ENCODE measurements at regions not wholly inside any gene's neighbourhood (a gene's known extent, or its start where the extent isn't known, plus 50 kb on each side); places are given as distances from the start of the nearest gene placed in this dataset.

- Histone ChIP-seq H3K4me2 (ENCODE audit: low read length) (peak overlapping the region; percentile 80), H3K9ac (ENCODE audit: low read length) (peak overlapping the region; percentile 97), H2AFZ (ENCODE audit: low read depth, low read length) (no peak overlapping the region), H4K20me1 (ENCODE audit: insufficient read depth, low read length) (no peaks in the 10 kb centered on the region), H3K4me1 (ENCODE audit: low read length) (peaks cover 62% of the 10 kb centered on the region), H3K79me2 (ENCODE audit: low read length) (no peaks in the 10 kb centered on the region), H3K27me3 (ENCODE audit: low read depth, low read length) (no peaks in the 10 kb centered on the region), H3K27ac (ENCODE audit: low read length) (peak overlapping the region; percentile 98), H3K4me3 (ENCODE audit: low read length) (peak overlapping the region; percentile 64), H3K9me3 (ENCODE audit: insufficient read depth, low read length) (no peaks in the 10 kb centered on the region; the same call in 1 of the 2 replicates), H3K36me3 (replicated peaks; ENCODE audit: low read depth, low read length) (peaks cover 5% of the 10 kb centered on the region)
- TF ChIP-seq CTCF (IDR thresholded peaks at IDR 0.05; ENCODE audit: low read depth, low read length) (no peak), EZH2phosphoT487 (IDR thresholded peaks at IDR 0.05; ENCODE audit: low read depth) (no peak)
Observed at GRCh38 chr15:79673416-79674123, 223.2 kb downstream of the MTHFS start.

- no peaks in the 10 kb centered on the region for H3K27me3 ChIP-seq (ENCODE audit: low read depth, low read length)
- peak overlapping the region; percentile 97 for H3K9ac ChIP-seq (ENCODE audit: low read length)
- H3K4me2 ChIP-seq (ENCODE audit: low read length), result peak overlapping the region; percentile 80
- no peaks in the 10 kb centered on the region for H3K79me2 ChIP-seq (ENCODE audit: low read length)
- H3K36me3 ChIP-seq (replicated peaks; ENCODE audit: low read depth, low read length), result peaks cover 5% of the 10 kb centered on the region
- peak overlapping the region; percentile 64 for H3K4me3 ChIP-seq (ENCODE audit: low read length)
- peak overlapping the region; percentile 98 for H3K27ac ChIP-seq (ENCODE audit: low read length)
- no peaks in the 10 kb centered on the region for H4K20me1 ChIP-seq (ENCODE audit: insufficient read depth, low read length)
- peak; percentile 38 for TF ChIP-seq CTCF (IDR thresholded peaks at IDR 0.05; ENCODE audit: low read depth, low read length)
- no peak for TF ChIP-seq EZH2phosphoT487 (IDR thresholded peaks at IDR 0.05; ENCODE audit: low read depth)
- no peaks in the 10 kb centered on the region; the same call in 1 of the 2 replicates for H3K9me3 ChIP-seq (ENCODE audit: insufficient read depth, low read length)
- H2AFZ ChIP-seq (ENCODE audit: low read depth, low read length), result no peak overlapping the region
- peaks cover 63% of the 10 kb centered on the region for H3K4me1 ChIP-seq (ENCODE audit: low read length)
Observed at GRCh38 chr15:79674124-79674465, 222.7 kb downstream of the MTHFS start.

GRCh38 chr15:79675982-79676381 lies 220.8 kb downstream of the MTHFS start:
- no peak overlapping the region for H3K4me3 ChIP-seq (ENCODE audit: low read length)
- H3K9me3 ChIP-seq (ENCODE audit: insufficient read depth, low read length), result no peaks in the 10 kb centered on the region
- H3K27ac ChIP-seq (ENCODE audit: low read length), result peak overlapping the region; percentile 98
- no peaks in the 10 kb centered on the region for H4K20me1 ChIP-seq (ENCODE audit: insufficient read depth, low read length)
- peaks cover 81% of the 10 kb centered on the region for H3K4me1 ChIP-seq (ENCODE audit: low read length)
- no peak; the same call in 1 of the 2 replicates for TF ChIP-seq CTCF (IDR thresholded peaks at IDR 0.05; ENCODE audit: low read depth, low read length)
- H3K9ac ChIP-seq (ENCODE audit: low read length), result peak overlapping the region; percentile 97; the same call in 1 of the 2 replicates
- no peak overlapping the region for H3K4me2 ChIP-seq (ENCODE audit: low read length)
- H3K36me3 ChIP-seq (replicated peaks; ENCODE audit: low read depth, low read length), result no peaks in the 10 kb centered on the region
- H2AFZ ChIP-seq (ENCODE audit: low read depth, low read length), result peak overlapping the region; percentile 49; the same call in 1 of the 2 replicates
- no peaks in the 10 kb centered on the region for H3K79me2 ChIP-seq (ENCODE audit: low read length)
- no peaks in the 10 kb centered on the region for H3K27me3 ChIP-seq (ENCODE audit: low read depth, low read length)

- no peak overlapping the region for H3K4me3 ChIP-seq (ENCODE audit: low read length)
- H3K79me2 ChIP-seq (ENCODE audit: low read length), result no peaks in the 10 kb centered on the region
- peaks cover 85% of the 10 kb centered on the region for H3K4me1 ChIP-seq (ENCODE audit: low read length)
- no peak overlapping the region for H3K9ac ChIP-seq (ENCODE audit: low read length)
- H2AFZ ChIP-seq (ENCODE audit: low read depth, low read length), result peak overlapping the region; percentile 49; the same call in 1 of the 2 replicates
- H3K4me2 ChIP-seq (ENCODE audit: low read length), result no peak overlapping the region
- no peaks in the 10 kb centered on the region for H3K9me3 ChIP-seq (ENCODE audit: insufficient read depth, low read length)
- H3K27ac ChIP-seq (ENCODE audit: low read length), result peak overlapping the region; percentile 98; the same call in 1 of the 2 replicates
- H4K20me1 ChIP-seq (ENCODE audit: insufficient read depth, low read length), result no peaks in the 10 kb centered on the region
- H3K27me3 ChIP-seq (ENCODE audit: low read depth, low read length), result no peaks in the 10 kb centered on the region
- no peaks in the 10 kb centered on the region for H3K36me3 ChIP-seq (replicated peaks; ENCODE audit: low read depth, low read length)
- TF ChIP-seq EZH2phosphoT487 (IDR thresholded peaks at IDR 0.05; ENCODE audit: low read depth) (no peak), CTCF (IDR thresholded peaks at IDR 0.05; ENCODE audit: low read depth, low read length) (no peak)
Observed at GRCh38 chr15:79676621-79677020, 220.2 kb downstream of the MTHFS start.
